ENCODE measurements at regions not wholly inside any gene's neighbourhood (a gene's known extent, or its start where the extent isn't known, plus 50 kb on each side); places are given as distances from the start of the nearest gene placed in this dataset.
"Not testable (repeated sequence)": the region's sequence is repeated elsewhere in the genome, so short reads cannot be mapped to it uniquely, and the experiment has no call there.

DNA sequence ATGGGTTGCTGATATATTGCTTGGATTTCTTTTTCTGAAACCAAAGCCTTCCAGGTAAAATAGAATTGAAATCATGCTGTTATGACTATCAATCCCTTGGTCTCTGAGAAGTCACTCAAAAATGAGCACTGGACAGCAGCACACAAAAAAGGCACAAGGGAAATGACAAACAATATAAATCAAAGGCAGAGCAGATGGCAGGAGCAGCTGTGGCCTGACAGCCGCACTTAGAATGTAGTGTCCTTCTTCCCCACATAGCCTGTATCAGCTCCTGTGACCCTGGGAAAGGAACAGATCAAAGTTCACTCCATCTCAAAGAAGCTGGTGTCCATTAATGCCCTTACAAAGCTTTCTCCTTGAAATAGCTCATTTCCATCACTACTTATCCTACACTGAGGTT, 326.7 kb downstream of the SUCLG1 start:
- H3K4me3 ChIP-seq (replicated peaks; ENCODE audit: low read depth, low read length), result no peak overlapping the region
- H3K27me3 ChIP-seq (replicated peaks; ENCODE audit: control insufficient read depth, insufficient read depth, low read length), result no peaks in the 10 kb centered on the region
- TF ChIP-seq, protein P1, sequence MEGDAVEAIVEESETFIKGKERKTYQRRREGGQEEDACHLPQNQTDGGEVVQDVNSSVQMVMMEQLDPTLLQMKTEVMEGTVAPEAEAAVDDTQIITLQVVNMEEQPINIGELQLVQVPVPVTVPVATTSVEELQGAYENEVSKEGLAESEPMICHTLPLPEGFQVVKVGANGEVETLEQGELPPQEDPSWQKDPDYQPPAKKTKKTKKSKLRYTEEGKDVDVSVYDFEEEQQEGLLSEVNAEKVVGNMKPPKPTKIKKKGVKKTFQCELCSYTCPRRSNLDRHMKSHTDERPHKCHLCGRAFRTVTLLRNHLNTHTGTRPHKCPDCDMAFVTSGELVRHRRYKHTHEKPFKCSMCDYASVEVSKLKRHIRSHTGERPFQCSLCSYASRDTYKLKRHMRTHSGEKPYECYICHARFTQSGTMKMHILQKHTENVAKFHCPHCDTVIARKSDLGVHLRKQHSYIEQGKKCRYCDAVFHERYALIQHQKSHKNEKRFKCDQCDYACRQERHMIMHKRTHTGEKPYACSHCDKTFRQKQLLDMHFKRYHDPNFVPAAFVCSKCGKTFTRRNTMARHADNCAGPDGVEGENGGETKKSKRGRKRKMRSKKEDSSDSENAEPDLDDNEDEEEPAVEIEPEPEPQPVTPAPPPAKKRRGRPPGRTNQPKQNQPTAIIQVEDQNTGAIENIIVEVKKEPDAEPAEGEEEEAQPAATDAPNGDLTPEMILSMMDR (IDR thresholded peaks at IDR 0.05; ENCODE audit: insufficient read depth, low read length, poor library complexity, severe bottlenecking), result no peak
- H3K36me3 ChIP-seq (ENCODE audit: control insufficient read depth, insufficient read depth, low read length), result no peaks in the 10 kb centered on the region
- DNase-seq (ENCODE audit: extremely low read depth, insufficient read length), result no peak

DNA sequence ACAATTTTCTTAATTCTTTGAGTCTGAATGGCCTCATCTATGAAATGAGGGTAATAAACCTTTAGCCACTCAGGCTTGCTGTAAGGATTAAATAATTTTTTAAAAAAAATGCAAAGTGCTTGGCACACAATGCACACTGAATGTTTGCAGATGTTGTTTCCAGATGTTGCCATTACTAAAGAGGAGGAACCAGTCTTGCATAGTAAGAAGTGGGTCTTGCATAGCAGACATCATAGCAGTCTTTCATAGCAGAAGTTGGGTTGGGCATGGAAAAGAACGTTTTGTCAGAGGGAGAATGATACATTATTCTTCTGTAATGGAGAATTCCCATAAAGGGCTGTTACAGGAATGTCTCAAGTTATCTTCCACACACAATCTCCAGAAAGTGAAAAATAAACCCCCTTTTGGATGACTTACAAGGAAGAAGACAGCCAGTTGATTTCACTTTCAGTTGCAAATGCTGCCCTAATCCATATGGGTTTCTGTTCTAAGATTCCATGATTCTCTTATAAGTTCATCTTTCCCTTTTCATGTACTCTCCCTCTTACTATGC, 327.7 kb downstream of the SUCLG1 start:
- no peaks in the 10 kb centered on the region for H3K36me3 ChIP-seq (ENCODE audit: control insufficient read depth, insufficient read depth, low read length)
- DNase-seq (ENCODE audit: extremely low read depth, insufficient read length), result no peak
- TF ChIP-seq, protein P1 (IDR thresholded peaks at IDR 0.05; ENCODE audit: insufficient read depth, low read length, poor library complexity, severe bottlenecking), result no peak
- H3K27me3 ChIP-seq (replicated peaks; ENCODE audit: control insufficient read depth, insufficient read depth, low read length), result no peaks in the 10 kb centered on the region
- H3K4me3 ChIP-seq (replicated peaks; ENCODE audit: low read depth, low read length), result no peak overlapping the region

DNA sequence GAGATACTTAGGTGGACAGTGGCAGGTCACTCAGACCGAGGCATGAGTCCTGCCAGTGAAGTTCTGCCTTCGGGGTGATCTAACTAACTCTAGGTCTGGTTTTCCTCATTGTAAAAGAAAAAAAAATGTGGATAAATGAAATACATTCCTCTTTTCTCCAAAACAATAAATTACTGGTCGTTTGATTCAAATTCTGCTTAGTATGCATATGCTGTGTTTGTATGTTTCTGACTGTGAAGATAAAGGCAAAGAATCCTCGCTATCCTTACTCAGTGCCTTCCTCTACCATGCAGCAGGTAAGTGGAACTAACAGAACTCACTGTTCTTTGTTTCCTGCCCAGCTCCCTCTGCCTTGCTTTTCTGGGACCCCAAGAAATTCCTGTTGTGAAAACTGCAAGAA, 330.1 kb downstream of the SUCLG1 start:
- Histone ChIP-seq H3K27me3 (replicated peaks; ENCODE audit: control insufficient read depth, insufficient read depth, low read length) (no peaks in the 10 kb centered on the region), H3K36me3 (ENCODE audit: control insufficient read depth, insufficient read depth, low read length) (no peaks in the 10 kb centered on the region), H3K4me3 (replicated peaks; ENCODE audit: low read depth, low read length) (no peak overlapping the region)
- TF ChIP-seq, protein P1 (IDR thresholded peaks at IDR 0.05; ENCODE audit: insufficient read depth, low read length, poor library complexity, severe bottlenecking), result no peak
- no peak for DNase-seq (ENCODE audit: extremely low read depth, insufficient read length)

DNA sequence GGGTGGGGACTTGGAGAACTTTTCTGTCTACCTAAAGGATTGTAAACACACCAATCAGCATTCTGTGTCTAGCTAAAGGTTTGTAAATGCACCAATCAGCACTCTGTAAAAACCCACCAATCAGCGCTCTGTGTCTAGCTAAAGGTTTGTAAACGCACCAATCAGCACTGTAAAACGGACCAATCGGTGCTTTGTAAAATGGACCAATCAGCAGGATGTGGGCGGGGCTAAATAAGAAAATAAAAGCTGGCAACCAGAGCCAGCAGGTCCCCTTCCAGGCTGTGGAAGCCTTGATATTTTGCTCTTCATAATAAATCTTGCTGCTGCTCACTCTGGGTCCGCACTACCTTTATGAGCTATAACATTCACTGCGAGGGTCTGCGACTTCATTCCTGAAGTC, 331.3 kb downstream of the SUCLG1 start:
- not testable (repeated sequence) for H3K4me3 ChIP-seq (replicated peaks; ENCODE audit: low read depth, low read length); H3K27me3 ChIP-seq (replicated peaks; ENCODE audit: control insufficient read depth, insufficient read depth, low read length); DNase-seq (ENCODE audit: extremely low read depth, insufficient read length); H3K36me3 ChIP-seq (ENCODE audit: control insufficient read depth, insufficient read depth, low read length)

DNA sequence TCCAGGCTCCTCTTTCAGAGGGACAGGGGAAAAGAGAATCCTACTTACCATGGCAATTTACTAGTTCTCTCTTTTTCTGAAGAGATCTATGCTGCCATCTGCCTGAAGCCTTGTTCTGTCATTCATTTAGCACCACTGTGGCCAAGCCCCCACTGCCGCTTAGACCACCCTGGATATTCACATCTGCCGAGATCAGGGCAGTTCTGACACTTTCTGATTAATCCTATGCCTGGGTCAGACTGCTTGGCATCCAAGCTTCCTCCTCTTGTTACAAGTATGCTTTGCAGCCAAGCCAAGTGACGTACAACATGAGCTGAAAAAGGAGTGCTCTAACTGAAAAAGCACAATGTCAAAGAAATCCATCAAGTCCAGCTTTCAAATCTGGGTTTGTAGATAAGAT, 332.6 kb downstream of the SUCLG1 start:
- H3K36me3 ChIP-seq (ENCODE audit: control insufficient read depth, insufficient read depth, low read length), result no peaks in the 10 kb centered on the region
- no peak overlapping the region for H3K4me3 ChIP-seq (replicated peaks; ENCODE audit: low read depth, low read length)
- TF ChIP-seq, protein P1 (IDR thresholded peaks at IDR 0.05; ENCODE audit: insufficient read depth, low read length, poor library complexity, severe bottlenecking), result no peak
- H3K27me3 ChIP-seq (replicated peaks; ENCODE audit: control insufficient read depth, insufficient read depth, low read length), result no peaks in the 10 kb centered on the region
- no peak for DNase-seq (ENCODE audit: extremely low read depth, insufficient read length)

DNA sequence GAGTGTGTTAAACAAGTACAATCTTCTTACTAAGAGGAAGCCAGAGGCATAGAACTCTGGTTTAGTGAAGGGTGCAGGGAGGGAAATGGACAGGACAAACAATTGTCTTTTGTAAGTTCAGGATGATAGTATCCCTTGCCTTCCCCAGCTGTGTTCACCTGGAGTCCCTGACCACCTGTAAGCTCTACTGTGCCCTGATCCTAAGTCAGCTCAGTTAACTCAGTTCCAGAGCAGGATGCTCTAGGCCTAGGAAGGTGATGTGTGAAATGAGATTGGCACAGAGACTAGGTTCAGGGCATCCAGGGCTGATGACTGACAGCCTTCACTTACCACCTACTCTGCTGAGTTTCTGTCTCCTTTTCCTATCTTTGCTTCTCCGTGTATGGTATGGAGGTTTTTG, 333.0 kb downstream of the SUCLG1 start:
- DNase-seq (ENCODE audit: extremely low read depth, insufficient read length), result no peak
- TF ChIP-seq, protein P1 (IDR thresholded peaks at IDR 0.05; ENCODE audit: insufficient read depth, low read length, poor library complexity, severe bottlenecking), result no peak
- H3K4me3 ChIP-seq (replicated peaks; ENCODE audit: low read depth, low read length), result no peak overlapping the region
- no peaks in the 10 kb centered on the region for H3K27me3 ChIP-seq (replicated peaks; ENCODE audit: control insufficient read depth, insufficient read depth, low read length)
- no peaks in the 10 kb centered on the region for H3K36me3 ChIP-seq (ENCODE audit: control insufficient read depth, insufficient read depth, low read length)
